AG09319 (cell line): ENCODE measurements at regions not wholly inside any gene's neighbourhood (a gene's known extent, or its start where the extent isn't known, plus 50 kb on each side); places are given as distances from the start of the nearest gene placed in this dataset.

Source experiments
- DNase-seq: peaks from one replicate; pipeline ENCODE4 v3.0.0-alpha.2; 2010; ENCODE audit warnings: low read depth; ENCODE audit errors: extremely low read depth
- TF ChIP-seq, protein P1 (sequence below): IDR thresholded peaks from 2 replicates; pipeline ENCODE4 v1.5.1; 2011; ENCODE audit warnings: low read depth, mild to moderate bottlenecking, inconsistent platforms, low read length, moderate library complexity

DNA sequence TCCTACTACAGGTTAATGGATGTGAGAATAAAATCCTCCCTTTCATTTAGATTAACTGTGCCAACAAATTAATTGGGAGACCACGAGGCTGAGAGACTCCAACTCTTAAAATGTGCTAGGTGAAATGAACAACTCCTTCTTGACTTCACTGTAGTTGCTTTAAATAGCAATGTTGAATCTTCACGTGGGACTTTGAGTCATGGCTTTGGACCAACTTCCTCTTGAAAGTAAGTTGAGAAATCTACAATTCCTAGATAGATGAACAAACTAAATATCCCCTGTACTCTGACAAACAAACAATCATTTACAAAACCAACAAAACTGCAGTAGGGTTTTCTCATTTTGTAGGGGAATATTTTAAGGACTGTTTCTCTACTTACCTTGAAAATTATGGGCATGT, 291.9 kb upstream of the SPRED2 start:
- TF ChIP-seq, protein P1, sequence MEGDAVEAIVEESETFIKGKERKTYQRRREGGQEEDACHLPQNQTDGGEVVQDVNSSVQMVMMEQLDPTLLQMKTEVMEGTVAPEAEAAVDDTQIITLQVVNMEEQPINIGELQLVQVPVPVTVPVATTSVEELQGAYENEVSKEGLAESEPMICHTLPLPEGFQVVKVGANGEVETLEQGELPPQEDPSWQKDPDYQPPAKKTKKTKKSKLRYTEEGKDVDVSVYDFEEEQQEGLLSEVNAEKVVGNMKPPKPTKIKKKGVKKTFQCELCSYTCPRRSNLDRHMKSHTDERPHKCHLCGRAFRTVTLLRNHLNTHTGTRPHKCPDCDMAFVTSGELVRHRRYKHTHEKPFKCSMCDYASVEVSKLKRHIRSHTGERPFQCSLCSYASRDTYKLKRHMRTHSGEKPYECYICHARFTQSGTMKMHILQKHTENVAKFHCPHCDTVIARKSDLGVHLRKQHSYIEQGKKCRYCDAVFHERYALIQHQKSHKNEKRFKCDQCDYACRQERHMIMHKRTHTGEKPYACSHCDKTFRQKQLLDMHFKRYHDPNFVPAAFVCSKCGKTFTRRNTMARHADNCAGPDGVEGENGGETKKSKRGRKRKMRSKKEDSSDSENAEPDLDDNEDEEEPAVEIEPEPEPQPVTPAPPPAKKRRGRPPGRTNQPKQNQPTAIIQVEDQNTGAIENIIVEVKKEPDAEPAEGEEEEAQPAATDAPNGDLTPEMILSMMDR, result no peak
- DNase-seq, result no peak

DNA sequence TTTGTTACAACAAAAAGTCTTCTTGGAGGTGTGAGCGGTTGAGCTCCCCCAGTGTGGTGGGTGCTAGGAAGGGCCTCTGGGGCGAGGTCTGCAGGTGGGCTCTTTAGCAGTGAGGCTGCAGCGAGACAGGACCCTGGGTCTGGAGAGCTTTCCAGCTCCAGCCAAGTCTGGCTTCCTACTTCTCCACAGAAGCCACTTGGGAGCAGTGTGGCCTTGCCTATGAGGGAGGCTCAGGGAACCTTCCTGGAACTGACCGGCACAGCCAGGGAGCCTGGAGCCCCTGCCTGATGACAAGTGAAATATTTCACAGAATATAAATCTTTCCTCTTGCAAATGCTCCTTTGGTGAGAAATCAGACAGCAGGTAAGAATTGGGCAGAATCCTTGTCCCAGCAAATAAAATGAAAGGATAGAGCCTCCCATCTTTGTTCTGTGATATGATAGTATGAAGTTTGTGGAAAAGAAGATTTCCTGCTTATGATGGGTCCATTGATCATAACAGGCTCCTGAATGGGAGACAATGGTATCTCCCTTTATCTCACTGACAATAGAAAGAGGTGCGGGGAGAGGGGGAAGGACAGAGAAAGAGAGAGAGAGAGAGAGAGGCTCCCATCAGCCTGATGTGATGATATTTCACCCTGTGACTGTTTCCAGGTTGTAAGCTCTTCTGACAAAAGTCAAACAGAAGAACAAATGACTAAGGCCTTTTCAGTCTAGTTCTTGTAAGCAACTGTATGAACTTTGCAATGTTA, 289.8 kb upstream of the SPRED2 start:
- TF ChIP-seq, protein P1, result no peak
- no peak for DNase-seq

DNA sequence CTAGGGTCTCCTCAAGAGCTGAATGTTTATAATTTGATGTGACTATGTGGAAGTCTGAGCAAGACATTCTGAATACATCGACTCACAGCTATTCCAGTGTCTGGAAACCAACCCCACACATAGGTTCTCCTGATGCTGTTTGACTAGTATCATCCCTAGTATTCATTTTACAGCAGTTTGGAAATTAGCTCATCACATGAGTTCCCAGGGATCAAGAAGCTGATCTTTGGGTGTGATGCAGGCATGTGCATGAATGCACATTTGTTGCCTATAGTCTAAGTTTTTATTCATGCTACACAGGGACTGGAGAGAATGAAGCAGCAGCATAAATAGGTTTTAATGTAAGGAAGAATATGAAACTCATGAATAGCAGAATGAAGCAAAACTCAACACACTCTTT, 284.3 kb upstream of the SPRED2 start:
- no peak for DNase-seq

DNA sequence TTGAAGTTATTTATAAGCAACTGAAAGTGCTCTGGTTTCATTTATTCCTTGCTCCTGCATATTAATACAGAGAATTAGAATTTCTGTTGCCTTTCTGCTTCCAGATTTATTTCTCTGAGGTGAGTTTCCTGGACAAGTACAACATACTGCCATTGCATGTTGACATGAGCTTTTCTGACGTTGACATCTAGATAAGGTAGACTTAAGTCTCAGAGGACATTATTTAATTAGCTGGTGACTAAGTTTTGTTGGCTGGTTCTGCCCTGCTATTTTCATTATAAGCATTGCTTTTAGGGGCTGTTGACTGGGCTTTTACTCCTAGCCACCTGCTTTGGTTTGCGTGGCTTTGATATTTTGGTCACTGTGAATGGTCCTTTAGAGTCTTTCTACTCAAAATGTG, 282.9 kb upstream of the SPRED2 start:
- DNase-seq, result no peak
- TF ChIP-seq, protein P1, result no peak

More for the DNA sequence above, 284.3 kb upstream of the SPRED2 start:
- TF ChIP-seq, protein P1, result no peak

DNA sequence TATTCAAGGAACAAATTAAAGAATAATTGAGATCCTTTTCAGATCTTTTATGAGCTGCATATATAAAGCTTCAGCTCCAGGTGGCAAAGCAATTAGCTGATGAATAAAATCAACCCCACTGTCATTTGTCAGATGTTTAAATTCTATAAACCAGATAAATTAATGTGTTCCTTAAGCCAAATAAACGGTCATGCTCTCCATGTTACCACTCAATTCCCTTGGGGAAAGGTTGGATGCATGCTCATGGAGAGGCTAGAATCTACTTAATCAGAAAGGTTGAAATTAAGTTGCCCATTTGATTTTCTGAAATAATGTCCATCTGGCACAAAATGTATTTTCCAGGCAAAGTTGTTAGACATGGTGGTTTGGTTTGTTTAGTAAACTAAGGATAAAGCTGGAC, 282.5 kb upstream of the SPRED2 start:
- DNase-seq, result no peak
- TF ChIP-seq, protein P1, result no peak

DNA sequence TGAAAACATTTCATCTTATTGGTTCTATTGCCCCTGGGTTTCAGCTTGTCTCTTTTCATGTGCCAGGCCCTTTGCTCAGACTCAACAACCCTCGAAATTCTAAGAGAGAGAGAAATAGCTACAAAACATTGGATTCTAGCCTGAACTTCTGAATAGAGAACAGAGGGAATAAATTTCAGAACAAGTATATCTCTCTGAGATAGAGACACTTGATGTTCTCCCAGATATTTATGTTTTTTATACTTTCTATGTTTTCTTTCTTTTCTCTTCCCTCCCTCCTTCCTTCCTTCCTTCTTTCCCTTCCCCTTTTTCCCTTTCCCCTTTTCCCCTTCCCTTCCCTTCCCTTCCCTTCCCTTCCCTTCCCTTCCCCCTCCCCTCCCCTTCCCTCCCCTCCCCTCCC, 279.5 kb upstream of the SPRED2 start:
- TF ChIP-seq, protein P1, result no peak
- DNase-seq, result no peak

DNA sequence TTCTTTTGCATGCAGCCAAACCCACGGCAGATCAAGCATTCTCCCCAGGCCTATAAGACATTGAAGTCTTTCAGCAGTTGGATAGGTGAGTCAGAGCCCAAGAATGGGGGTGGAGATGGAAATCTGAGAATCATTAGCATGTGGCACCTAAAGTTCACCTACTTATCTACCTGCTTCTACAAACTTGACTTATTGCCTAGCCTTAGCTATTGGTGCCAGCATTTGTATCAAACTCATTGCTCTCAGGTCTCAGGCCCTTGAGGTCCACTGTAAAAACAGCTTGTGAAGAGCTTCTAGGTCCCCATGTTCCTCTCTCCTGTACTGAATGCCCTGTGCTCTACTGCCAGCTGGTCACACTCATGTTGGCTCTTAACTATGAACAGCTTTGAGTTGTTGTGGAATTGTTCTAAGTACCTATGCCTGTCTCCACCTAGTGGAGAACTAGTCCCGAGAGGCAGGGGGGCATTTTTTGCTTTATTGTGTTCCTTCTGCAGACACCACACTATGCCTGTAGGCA, 278.4 kb upstream of the SPRED2 start:
- TF ChIP-seq, protein P1, result peak; percentile 12; the same call in 1 of the 2 replicates

More for the DNA sequence above, 278.4 kb upstream of the SPRED2 start:
- no peak for DNase-seq
